Immature natural killer cell (primary cell): ENCODE measurements at regions not wholly inside any gene's neighbourhood (a gene's known extent, or its start where the extent isn't known, plus 50 kb on each side); places are given as distances from the start of the nearest gene placed in this dataset.
"Not testable (repeated sequence)": the region's sequence is repeated elsewhere in the genome, so short reads cannot be mapped to it uniquely, and the experiment has no call there.

Source experiments
- DNase-seq, 3 donors: peaks; one replicate each; pipeline ENCODE4 v3.0.0; 2022; ENCODE audit warnings: mixed read lengths in 1 of 3
- H3K27ac Mint-ChIP-seq, 6 donors: one replicate each; pipeline ENCODE4 v1.8.0; 2020; ENCODE audit warnings: mixed read lengths in 6 of 6, mild to moderate bottlenecking in 5 of 6, inconsistent platforms in 4 of 6, moderate library complexity in 3 of 6
- H3K27me3 Mint-ChIP-seq, 3 donors: one replicate each; pipeline ENCODE4 v1.8.0; 2020 to 2021; ENCODE audit warnings: low read depth in 3 of 3, mild to moderate bottlenecking in 3 of 3, mixed read lengths in 3 of 3, moderate library complexity in 3 of 3, inconsistent platforms in 1 of 3
- H3K36me3 Mint-ChIP-seq, 3 donors: one replicate each; pipeline ENCODE4 v1.8.0; 2020; ENCODE audit warnings: mixed read lengths in 3 of 3, inconsistent platforms in 2 of 3, mild to moderate bottlenecking in 2 of 3
- H3K4me1 Mint-ChIP-seq, 2 donors: one replicate each; pipeline ENCODE4 v1.8.0; 2020; ENCODE audit warnings: inconsistent platforms in 2 of 2, mild to moderate bottlenecking in 2 of 2, mixed read lengths in 2 of 2, moderate library complexity in 1 of 2
- H3K4me3 Mint-ChIP-seq, 5 donors: one replicate each; pipeline ENCODE4 v1.8.0; 2020; ENCODE audit warnings: mild to moderate bottlenecking in 5 of 5, mixed read lengths in 5 of 5, inconsistent platforms in 3 of 5, moderate library complexity in 3 of 5
- H3K9me3 Mint-ChIP-seq, 6 donors: one replicate each; pipeline ENCODE4 v1.8.0; 2020; ENCODE audit warnings: mild to moderate bottlenecking in 6 of 6, mixed read lengths in 6 of 6, inconsistent platforms in 4 of 6, moderate library complexity in 3 of 6

DNA sequence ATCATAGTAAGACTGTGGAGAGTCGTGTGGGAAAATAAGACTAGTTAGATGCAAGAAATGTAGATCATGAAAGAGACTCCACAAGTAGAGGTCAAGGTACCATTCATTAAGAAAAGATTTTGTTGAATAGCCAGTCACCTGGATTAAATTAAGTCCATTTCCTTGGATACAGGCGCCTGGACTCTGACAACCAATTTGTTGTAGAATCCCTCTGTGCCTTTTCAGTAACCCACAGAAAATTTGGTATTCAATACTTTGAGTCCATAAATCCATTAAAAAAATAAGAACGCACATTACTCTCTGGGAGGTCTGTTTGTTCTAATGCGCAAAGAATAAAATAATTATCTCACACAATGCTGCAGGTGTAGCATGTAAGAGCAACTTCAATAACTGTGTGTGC lies 469.4 kb downstream of the KLF12 start:
- Mint-ChIP-seq H3K27ac (no peak overlapping the region), H3K27me3 (peaks cover 0 to 2% (median 2%) of the 10 kb centered on the region in 3 donors), H3K36me3 (no peaks in the 10 kb centered on the region), H3K4me1 (no peaks in the 10 kb centered on the region), H3K4me3 (no peak overlapping the region), H3K9me3 (peaks cover 0 to 2% (median 0%) of the 10 kb centered on the region in 6 donors)
- DNase-seq = no peak

DNA sequence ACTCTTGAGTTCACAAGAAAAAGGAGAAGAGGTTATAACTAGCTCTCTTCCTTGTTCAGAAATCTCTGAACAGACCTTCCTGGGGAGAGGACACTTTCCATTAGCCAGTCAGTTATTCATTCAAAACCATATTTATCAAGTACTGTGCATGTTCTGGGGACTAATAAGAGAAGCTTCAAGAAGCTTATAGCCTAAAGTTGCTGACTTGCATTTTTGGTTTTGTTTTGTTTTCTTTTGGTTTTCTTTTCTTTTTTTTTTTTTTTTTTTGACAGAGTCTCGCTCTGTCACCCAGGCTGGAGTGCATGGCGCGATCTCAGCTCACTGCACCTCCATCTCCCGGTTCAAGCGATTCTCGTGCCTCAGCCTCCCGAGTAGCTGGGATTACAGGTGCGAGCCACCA lies 471.4 kb downstream of the KLF12 start:
- Mint-ChIP-seq H3K4me1 (no peaks in the 10 kb centered on the region), H3K27ac (no peak overlapping the region), H3K4me3 (no peak overlapping the region), H3K27me3 (peaks cover 0 to 2% (median 2%) of the 10 kb centered on the region in 3 donors), H3K36me3 (no peaks in the 10 kb centered on the region), H3K9me3 (peaks cover 0 to 2% (median 0%) of the 10 kb centered on the region in 6 donors)
- DNase-seq = no peak

DNA sequence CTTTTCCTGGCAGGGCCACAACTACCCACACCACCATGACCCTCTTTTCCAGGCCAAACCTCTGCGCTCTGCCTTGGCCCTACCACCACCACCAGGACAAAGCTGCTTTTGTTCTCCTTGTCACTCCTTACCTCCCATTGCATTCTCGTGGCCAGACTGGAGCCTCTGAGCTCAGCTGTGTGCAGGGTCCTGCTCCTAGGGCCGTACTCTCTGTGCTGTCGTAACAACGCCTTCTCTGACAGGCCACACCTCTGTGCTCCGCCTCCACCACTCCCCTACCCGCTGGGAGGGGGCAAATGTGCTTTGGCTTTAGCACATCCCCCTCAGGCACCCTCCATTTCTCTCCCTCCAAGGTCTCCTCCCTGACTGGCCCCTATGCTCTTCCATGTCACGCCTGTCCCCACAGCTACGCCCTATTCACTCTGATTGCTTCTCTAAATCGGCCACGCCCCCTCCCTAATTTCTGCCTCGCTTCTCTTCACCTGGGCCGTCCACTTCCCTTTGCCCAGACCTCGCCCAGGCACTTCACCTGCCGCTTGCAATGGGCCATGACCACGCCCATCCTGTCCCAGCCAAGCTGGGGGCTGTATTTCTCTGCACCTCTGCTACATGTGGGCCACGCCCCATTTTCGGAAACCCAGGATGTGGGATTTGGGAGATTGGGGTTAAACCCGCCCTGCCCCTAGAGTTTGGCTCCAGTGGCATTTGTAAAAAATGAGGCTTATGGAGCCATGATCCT lies 472.3 kb downstream of the KLF12 start:
- DNase-seq = no peak
- peaks cover 0 to 2% (median 0%) of the 10 kb centered on the region in 6 donors for H3K9me3 Mint-ChIP-seq
- H3K4me3 Mint-ChIP-seq = no peak overlapping the region
- H3K36me3 Mint-ChIP-seq = no peaks in the 10 kb centered on the region
- H3K27me3 Mint-ChIP-seq = peaks cover 2 to 7% (median 2%) of the 10 kb centered on the region in 3 donors
- no peaks in the 10 kb centered on the region for H3K4me1 Mint-ChIP-seq
- no peak overlapping the region for H3K27ac Mint-ChIP-seq

DNA sequence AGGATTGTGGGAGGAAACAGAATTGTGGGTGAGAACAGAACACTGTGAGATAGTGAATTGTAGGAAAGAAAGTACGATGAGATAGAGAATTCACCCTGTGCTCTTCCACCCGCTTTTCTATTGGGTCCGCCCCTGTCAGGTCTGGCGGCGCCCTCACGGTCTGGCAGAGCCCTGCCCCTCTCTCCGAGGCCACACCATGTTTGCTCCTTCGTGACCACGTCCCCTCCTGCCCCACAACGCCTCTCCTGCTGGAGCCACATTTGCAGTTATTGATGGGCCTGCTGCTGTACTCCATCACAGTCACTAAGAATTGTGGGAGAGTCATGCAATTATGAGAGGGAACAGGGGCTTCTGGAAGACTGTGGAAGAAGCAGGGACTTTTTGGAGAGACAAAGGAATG lies 473.1 kb downstream of the KLF12 start:
- no peak overlapping the region for H3K27ac Mint-ChIP-seq
- H3K9me3 Mint-ChIP-seq = peaks cover 0 to 2% (median 0%) of the 10 kb centered on the region in 6 donors
- H3K27me3 Mint-ChIP-seq = peaks cover 2 to 7% (median 2%) of the 10 kb centered on the region in 3 donors
- H3K4me3 Mint-ChIP-seq = no peak overlapping the region
- no peaks in the 10 kb centered on the region for H3K4me1 Mint-ChIP-seq
- DNase-seq = no peak
- H3K36me3 Mint-ChIP-seq = no peaks in the 10 kb centered on the region

DNA sequence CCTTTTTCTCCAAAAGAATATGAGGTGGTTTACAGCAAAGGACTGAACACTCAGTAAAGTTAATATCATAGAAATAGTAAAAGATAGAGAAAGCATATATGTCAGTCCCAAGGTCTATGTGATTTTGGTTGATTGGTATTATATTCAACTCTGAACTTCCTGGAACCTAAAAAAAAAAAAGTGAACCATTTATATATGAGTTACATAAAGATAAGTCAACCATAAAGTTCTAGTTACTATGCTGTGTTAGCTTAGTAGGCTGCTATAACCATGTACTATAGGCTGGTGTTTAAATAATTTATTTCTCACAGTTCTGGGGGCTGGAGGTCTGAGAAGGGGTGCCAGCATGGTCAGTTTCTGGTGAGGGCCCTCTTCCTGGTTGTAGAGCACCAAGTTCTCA lies 475.6 kb downstream of the KLF12 start:
- H3K4me1 Mint-ChIP-seq = no peaks in the 10 kb centered on the region
- H3K36me3 Mint-ChIP-seq = no peaks in the 10 kb centered on the region
- peaks cover 0 to 2% (median 0%) of the 10 kb centered on the region in 6 donors for H3K9me3 Mint-ChIP-seq
- no peak overlapping the region for H3K4me3 Mint-ChIP-seq
- no peak for DNase-seq
- no peak overlapping the region for H3K27ac Mint-ChIP-seq
- H3K27me3 Mint-ChIP-seq = peaks cover 2 to 7% (median 2%) of the 10 kb centered on the region in 3 donors

DNA sequence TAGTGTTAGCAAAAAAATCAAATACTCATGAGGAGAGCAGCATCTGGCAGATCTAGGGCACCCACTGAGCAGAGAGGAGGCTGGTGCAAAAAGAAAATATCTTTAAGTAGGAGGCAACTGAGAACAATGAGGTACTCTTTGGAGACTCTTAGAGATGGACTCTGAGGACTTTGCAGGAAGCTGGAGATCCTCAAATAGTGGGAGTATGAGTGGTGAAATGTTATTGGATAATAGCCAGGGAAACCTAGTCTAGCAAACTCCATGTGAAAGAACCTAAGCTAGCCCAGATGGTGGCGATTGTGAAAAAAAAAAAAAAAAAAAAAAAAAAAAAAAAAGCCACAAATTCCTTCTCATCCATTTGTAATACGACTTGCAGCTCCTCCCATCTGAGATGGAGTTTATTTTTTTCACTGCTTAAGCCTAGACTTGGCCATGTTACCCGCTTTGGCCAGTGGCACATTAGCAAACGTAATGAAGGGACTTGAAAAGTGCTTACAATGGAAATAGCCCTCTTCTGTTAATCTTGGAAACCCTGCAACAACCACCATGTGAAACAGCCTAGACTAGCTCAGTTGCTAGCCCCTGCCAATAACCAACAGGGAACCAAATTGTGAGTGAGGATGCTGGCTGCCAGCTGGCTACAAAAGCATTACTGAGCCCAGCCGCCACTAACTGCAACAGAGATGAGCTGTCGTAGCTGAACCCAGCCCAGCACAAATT lies 476.2 kb downstream of the KLF12 start:
- Mint-ChIP-seq H3K4me1 (no peaks in the 10 kb centered on the region), H3K27me3 (peaks cover 2 to 7% (median 2%) of the 10 kb centered on the region in 3 donors), H3K4me3 (no peak overlapping the region), H3K36me3 (no peaks in the 10 kb centered on the region), H3K27ac (no peak overlapping the region), H3K9me3 (peaks cover 0 to 2% (median 0%) of the 10 kb centered on the region in 6 donors)
- DNase-seq = no peak

DNA sequence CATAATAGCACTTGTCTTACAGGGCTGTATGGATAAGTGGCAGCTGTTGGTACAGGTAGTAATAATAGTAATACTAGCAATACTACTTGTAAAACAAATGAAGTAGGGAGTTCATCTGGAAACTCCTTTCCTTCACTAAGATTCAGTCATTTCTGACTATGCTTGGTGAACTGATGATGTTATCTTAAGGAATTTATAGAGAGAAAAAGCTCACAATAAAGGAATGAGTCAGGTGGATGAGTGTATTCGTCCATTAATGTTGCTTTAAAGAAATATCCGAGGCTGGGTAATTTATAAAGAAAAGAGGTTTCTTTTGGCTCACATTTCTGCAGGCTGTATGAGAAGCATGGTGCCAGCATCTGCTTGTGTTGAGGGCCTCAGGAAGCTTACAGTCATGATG lies 477.3 kb downstream of the KLF12 start:
- H3K36me3 Mint-ChIP-seq = no peaks in the 10 kb centered on the region
- H3K4me3 Mint-ChIP-seq = no peak overlapping the region
- DNase-seq = no peak
- no peaks in the 10 kb centered on the region for H3K4me1 Mint-ChIP-seq
- no peak overlapping the region for H3K27ac Mint-ChIP-seq
- peaks cover 1 to 7% (median 2%) of the 10 kb centered on the region in 3 donors for H3K27me3 Mint-ChIP-seq
- H3K9me3 Mint-ChIP-seq = peaks cover 0 to 2% (median 0%) of the 10 kb centered on the region in 6 donors

DNA sequence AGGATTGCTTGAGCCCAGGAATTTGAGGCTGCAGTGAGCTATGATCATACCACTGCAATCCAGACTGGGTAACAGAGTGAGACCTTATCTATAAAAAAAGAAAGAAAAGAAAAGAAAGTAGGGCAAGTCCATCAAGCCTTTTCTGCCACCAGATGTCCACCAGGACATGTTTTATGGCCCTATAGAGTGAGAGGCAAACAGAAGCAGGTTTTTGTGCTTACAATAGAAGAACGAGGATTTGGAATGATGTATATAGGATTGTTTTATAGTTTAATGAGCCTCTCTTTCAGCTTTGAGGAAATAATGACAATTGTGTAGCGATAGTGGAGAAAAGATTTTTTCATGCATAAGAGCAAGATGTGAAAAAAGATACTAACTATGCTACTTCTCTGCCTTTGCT lies 480.5 kb downstream of the KLF12 start:
- no peaks in the 10 kb centered on the region for H3K36me3 Mint-ChIP-seq
- peaks cover 0 to 2% (median 0%) of the 10 kb centered on the region in 6 donors for H3K9me3 Mint-ChIP-seq
- H3K4me3 Mint-ChIP-seq = no peak overlapping the region
- H3K27ac Mint-ChIP-seq = no peak overlapping the region
- peaks cover 0 to 7% (median 2%) of the 10 kb centered on the region in 3 donors for H3K27me3 Mint-ChIP-seq
- no peak for DNase-seq
- H3K4me1 Mint-ChIP-seq = no peaks in the 10 kb centered on the region

DNA sequence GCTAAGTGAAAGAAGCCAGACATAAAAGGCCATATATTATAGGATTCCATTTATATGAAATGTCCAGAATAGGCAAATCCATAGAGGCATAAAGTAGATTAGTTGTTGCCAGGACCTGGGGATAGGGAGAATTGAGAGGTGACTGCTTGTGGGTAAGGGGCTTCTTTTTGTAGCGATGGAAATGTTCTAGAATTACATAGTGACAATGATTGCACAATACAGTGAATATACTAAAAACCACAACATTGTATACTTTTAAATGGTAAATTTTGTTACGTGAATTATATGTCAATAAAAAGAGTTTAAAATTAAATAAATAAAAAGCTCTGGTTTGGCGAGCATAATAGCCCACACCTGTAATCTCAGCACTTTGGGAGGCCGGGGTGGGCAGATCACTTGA lies 486.8 kb downstream of the KLF12 start:
- Mint-ChIP-seq H3K9me3 (peaks cover 0 to 5% (median under 1%) of the 10 kb centered on the region in 6 donors), H3K27ac (no peak overlapping the region), H3K4me3 (no peak overlapping the region), H3K36me3 (no peaks in the 10 kb centered on the region), H3K4me1 (no peaks in the 10 kb centered on the region), H3K27me3 (peaks cover 0 to 2% (median 0%) of the 10 kb centered on the region in 3 donors)
- DNase-seq = no peak

DNA sequence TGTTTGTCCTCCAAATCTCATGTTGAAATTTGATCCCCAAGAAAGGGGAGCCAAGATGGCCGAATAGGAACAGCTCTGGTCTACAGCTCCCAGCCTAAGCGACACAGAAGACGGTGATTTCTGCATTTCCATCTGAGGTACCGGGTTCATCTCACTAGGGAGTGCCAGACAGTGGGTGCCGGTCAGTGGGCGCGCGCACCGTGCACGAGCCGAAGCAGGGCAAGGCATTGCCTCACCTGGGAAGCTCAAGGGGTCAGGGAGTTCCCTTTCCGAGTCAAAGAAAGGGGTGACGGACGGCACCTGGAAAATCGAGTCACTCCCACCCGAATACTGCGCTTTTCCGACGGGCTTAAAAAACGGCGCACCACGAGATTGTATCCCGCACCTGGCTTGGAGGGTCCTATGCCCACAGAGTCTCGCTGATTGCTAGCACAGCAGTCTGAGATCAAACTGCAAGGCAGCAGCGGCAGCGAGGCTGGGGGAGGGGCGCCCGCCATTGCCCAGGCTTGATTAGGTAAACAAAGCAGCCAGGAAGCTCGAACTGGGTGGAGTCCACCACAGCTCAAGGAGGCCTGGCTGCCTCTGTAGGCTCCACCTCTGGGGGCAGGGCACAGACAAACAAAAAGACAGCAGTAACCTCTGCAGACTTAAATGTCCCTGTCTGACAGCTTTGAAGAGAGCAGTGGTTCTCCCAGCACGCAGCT lies 493.6 kb downstream of the KLF12 start:
- H3K4me3 Mint-ChIP-seq = not testable (repeated sequence)

DNA sequence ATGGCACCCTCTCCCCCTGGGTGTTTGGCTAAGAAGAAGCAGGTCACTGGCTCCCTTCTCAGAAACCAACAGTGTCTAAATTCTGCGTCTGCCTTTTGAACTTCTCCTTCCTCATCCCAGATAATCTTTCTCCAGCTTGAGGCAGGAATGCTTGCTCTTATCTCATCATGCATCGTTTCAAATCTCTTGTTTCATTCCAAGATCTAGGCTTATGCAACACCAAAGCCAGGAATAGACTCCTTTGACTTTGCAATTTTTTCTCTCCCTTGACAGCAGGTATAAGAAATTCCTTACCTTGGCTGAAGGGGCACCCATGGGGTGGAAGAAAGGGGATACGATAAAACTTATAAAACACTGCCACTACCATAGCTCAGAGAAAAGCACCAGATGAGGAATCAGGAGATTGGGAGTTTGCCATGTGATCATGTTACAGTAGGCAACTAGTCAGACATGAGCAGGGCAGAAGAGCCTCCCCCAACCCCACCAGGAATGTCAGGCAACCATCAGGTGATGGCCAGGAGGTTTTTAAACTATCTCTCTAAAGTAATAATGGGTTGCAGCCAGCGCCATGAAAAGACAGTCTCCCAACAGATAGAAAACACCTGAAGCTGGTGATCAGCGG lies 498.9 kb downstream of the KLF12 start:
- Mint-ChIP-seq H3K9me3 (peaks cover 0 to under 1% (median 0%) of the 10 kb centered on the region in 6 donors), H3K27ac (no peak overlapping the region), H3K4me3 (no peak overlapping the region), H3K36me3 (no peaks in the 10 kb centered on the region), H3K4me1 (no peaks in the 10 kb centered on the region), H3K27me3 (peaks cover 5 to 8% (median 5%) of the 10 kb centered on the region in 3 donors)
- DNase-seq = no peak

More for the DNA sequence above, 493.6 kb downstream of the KLF12 start:
- not testable (repeated sequence) for H3K4me1 Mint-ChIP-seq, DNase-seq, H3K9me3 Mint-ChIP-seq, H3K36me3 Mint-ChIP-seq, H3K27ac Mint-ChIP-seq, H3K27me3 Mint-ChIP-seq

DNA sequence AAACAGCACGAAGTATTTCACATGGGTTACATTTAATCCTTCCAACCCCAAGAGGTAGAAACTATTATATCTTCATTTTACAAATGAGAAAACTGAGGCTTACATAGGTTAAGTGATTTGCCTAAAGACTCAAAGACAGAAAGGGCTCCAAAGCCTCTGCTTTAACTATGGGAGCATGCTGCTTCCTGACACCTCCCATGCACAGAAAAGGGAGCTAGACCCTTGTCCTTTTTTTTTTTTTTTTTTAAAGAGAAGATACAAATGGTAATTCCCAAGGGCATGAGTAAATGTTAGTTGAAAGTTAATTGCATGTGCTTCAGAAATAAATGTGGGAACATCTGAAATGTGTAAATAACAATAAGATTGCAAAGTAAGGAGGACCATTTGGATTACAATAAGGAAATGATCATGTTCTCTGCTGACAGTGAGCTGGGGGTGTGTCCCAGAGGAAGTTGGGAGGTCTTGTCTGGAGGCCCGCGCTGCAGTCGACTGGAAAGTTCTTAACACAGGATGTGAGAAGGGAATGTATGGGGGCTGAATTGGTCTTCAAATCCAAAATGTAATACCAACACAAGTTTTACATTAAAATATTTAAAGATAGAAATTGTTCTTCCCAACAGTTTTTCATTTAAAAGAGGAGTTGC lies 500.3 kb downstream of the KLF12 start:
- Mint-ChIP-seq H3K36me3 (no peaks in the 10 kb centered on the region), H3K27ac (no peak overlapping the region), H3K9me3 (peaks cover 0 to 2% (median 0%) of the 10 kb centered on the region in 6 donors), H3K27me3 (peaks cover 5 to 8% (median 5%) of the 10 kb centered on the region in 3 donors), H3K4me3 (no peak overlapping the region), H3K4me1 (no peaks in the 10 kb centered on the region)
- DNase-seq = no peak

DNA sequence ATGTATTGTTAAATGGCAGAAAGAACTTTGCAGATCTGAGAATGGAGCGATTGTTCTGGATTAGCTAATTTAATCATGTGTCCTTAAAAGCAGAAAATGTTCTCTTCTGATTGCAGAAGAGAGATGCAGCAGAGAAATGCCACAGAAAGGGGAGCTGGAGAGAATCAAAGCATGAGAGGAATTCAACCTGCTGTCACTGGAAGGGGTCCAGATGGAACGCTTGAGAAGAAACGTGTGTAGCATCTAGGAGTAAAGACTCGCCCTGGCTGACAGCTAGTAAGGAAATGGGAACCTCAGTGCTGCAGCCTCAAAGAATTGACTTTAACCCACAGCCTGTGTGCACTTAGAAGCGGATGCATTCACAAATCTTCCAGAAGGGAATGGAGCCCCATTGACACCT lies 502.8 kb downstream of the KLF12 start:
- Mint-ChIP-seq H3K27me3 (peaks cover 5 to 7% (median 5%) of the 10 kb centered on the region in 3 donors), H3K9me3 (peaks cover 0 to 3% (median 0%) of the 10 kb centered on the region in 6 donors), H3K27ac (no peak overlapping the region), H3K36me3 (no peaks in the 10 kb centered on the region), H3K4me3 (no peak overlapping the region), H3K4me1 (no peaks in the 10 kb centered on the region)
- no peak for DNase-seq
